ENCODE measurements at regions not wholly inside any gene's neighbourhood (a gene's known extent, or its start where the extent isn't known, plus 50 kb on each side); places are given as distances from the start of the nearest gene placed in this dataset.

DNA sequence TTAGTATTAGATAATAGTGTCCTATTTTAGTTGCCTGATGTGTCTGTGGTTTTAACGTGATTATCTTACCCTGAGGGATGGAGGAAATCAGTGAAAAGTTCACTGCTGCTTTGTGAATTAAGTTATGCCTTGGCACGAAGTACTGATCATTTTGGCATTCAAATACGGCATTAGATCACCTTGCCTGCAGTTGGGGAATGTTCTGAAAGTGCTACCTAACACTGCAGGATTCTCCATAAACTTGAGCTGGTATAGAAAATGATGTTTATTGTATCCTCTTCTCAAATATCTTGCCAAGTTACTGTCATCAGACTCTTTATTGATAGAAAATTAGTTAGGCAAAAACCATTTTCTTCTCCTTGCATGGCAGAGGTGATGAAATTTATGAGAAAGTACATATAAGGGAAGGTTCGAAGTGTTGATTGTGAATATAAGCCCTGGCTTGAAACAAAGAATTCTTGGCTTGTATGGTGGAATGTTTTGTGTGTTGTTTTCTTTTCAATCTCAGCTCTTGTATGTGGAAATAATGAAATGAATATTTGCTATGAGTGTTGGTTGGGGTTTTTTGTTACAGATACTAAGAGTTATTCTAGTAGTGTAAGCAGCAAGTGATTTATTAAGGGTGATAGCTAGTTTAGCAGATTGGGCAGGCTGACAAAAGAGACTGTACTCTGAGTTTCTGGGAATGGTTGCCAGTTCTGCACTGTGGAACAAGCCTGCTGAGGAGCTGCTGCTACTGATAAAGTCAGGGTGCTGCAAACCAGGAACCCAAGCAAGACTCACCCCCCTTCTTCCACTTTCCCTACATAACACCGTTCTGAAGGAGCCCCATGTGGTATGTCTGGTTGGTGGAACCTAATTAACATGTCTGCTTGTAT, 448.3 kb downstream of the PCNX1 start:
- TF ChIP-seq, protein P1, sequence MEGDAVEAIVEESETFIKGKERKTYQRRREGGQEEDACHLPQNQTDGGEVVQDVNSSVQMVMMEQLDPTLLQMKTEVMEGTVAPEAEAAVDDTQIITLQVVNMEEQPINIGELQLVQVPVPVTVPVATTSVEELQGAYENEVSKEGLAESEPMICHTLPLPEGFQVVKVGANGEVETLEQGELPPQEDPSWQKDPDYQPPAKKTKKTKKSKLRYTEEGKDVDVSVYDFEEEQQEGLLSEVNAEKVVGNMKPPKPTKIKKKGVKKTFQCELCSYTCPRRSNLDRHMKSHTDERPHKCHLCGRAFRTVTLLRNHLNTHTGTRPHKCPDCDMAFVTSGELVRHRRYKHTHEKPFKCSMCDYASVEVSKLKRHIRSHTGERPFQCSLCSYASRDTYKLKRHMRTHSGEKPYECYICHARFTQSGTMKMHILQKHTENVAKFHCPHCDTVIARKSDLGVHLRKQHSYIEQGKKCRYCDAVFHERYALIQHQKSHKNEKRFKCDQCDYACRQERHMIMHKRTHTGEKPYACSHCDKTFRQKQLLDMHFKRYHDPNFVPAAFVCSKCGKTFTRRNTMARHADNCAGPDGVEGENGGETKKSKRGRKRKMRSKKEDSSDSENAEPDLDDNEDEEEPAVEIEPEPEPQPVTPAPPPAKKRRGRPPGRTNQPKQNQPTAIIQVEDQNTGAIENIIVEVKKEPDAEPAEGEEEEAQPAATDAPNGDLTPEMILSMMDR (IDR thresholded peaks at IDR 0.05), result no peak
- no peak for TF ChIP-seq POLR2A (IDR thresholded peaks at IDR 0.05; ENCODE audit: low read depth)
- TF ChIP-seq POLR2AphosphoS5 (IDR thresholded peaks at IDR 0.05), result peak; percentile 26 to 54

All from esophagus muscularis mucosa (tissue), 3 donors.